H9 (cell line): ENCODE measurements at regions not wholly inside any gene's neighbourhood (a gene's known extent, or its start where the extent isn't known, plus 50 kb on each side); places are given as distances from the start of the nearest gene placed in this dataset.

Source experiments
- DNase-seq: peaks from one replicate; pipeline ENCODE4 v3.0.0-alpha.2; 2017
- H2AFZ ChIP-seq: one replicate; pipeline ENCODE4 v1.6.1; 2013; ENCODE audit warnings: mild to moderate bottlenecking, low read length, control low read depth, moderate library complexity
- H2AK5ac ChIP-seq: 2 replicates; pipeline ENCODE4 v1.6.1; 2013; ENCODE audit warnings: low read length, control low read depth, mixed read lengths; ENCODE audit not compliant: insufficient read length
- H2BK120ac ChIP-seq: one replicate; pipeline ENCODE4 v1.6.1; 2013; ENCODE audit warnings: low read depth, mild to moderate bottlenecking, low read length, control low read depth, inconsistent platforms; ENCODE audit not compliant: poor library complexity, severe bottlenecking
- H2BK12ac ChIP-seq: 2 replicates; pipeline ENCODE4 v1.6.1; 2013; ENCODE audit warnings: low read length, control low read depth, mixed read lengths, low read depth; ENCODE audit not compliant: insufficient read length
- H2BK15ac ChIP-seq: 2 replicates; pipeline ENCODE4 v1.6.1; 2013; ENCODE audit warnings: low read depth, low read length, control low read depth
- H2BK20ac ChIP-seq: one replicate; pipeline ENCODE4 v1.6.1; 2013; ENCODE audit warnings: low read depth, mild to moderate bottlenecking, low read length, control low read depth, inconsistent platforms; ENCODE audit not compliant: poor library complexity, severe bottlenecking
- H2BK5ac ChIP-seq: 2 replicates; pipeline ENCODE4 v1.6.1; 2013; ENCODE audit warnings: low read length, control low read depth, mixed read lengths; ENCODE audit not compliant: insufficient read length
- H3K14ac ChIP-seq: 2 replicates; pipeline ENCODE4 v1.6.1; 2013; ENCODE audit warnings: low read length, control low read depth; ENCODE audit not compliant: insufficient read depth
- H3K18ac ChIP-seq: 2 replicates; pipeline ENCODE4 v1.6.1; 2013; ENCODE audit warnings: low read depth, mild to moderate bottlenecking, mixed read lengths, low read length, control low read depth; ENCODE audit not compliant: insufficient read length
- H3K23ac ChIP-seq: 2 replicates; pipeline ENCODE4 v1.6.1; 2013; ENCODE audit warnings: low read length, control low read depth, mixed read lengths, low read depth; ENCODE audit not compliant: insufficient read length
- H3K23me2 ChIP-seq: 2 replicates; pipeline ENCODE4 v1.6.1; 2013; ENCODE audit warnings: low read depth, mild to moderate bottlenecking, mixed read lengths, low read length, control low read depth; ENCODE audit not compliant: insufficient read length, poor library complexity, severe bottlenecking
- H3K27ac ChIP-seq: 2 replicates; pipeline ENCODE4 v1.5.1; 2013; ENCODE audit warnings: low read length, control low read depth, mixed read lengths, low read depth; ENCODE audit not compliant: insufficient read length
- H3K27me3 ChIP-seq: 2 replicates; pipeline ENCODE4 v1.6.1; 2013; ENCODE audit warnings: low read length, control low read depth, inconsistent platforms; ENCODE audit not compliant: insufficient read depth
- H3K4ac ChIP-seq: 2 replicates; pipeline ENCODE4 v1.6.1; 2013; ENCODE audit warnings: low read depth, mild to moderate bottlenecking, control low read depth, inconsistent platforms, low read length, moderate library complexity
- H3K4me1 ChIP-seq: 2 replicates; pipeline ENCODE4 v1.6.1; 2013; ENCODE audit warnings: low read length, control low read depth, inconsistent platforms; ENCODE audit not compliant: insufficient read depth
- H3K4me2 ChIP-seq: 2 replicates; pipeline ENCODE4 v1.6.1; 2013; ENCODE audit warnings: low read length, control low read depth, mixed read lengths; ENCODE audit not compliant: insufficient read length, insufficient read depth
- H3K56ac ChIP-seq: 2 replicates; pipeline ENCODE4 v1.6.1; 2013; ENCODE audit warnings: low read depth, mild to moderate bottlenecking, mixed read lengths, low read length, control low read depth; ENCODE audit not compliant: insufficient read length
- H3K79me1 ChIP-seq: 2 replicates; pipeline ENCODE4 v1.6.1; 2013; ENCODE audit warnings: low read depth, mild to moderate bottlenecking, moderate library complexity, low read length, control low read depth, inconsistent platforms; ENCODE audit not compliant: insufficient read depth, poor library complexity, severe bottlenecking
- H3K79me2 ChIP-seq: 2 replicates; pipeline ENCODE4 v1.6.1; 2013; ENCODE audit warnings: low read length, control low read depth, inconsistent platforms; ENCODE audit not compliant: insufficient read depth
- H3K9ac ChIP-seq: 2 replicates; pipeline ENCODE4 v1.6.1; 2013; ENCODE audit warnings: low read length, control low read depth, mixed read lengths; ENCODE audit not compliant: insufficient read length; ENCODE audit errors: extremely low read depth
- H3K9me3 ChIP-seq: one replicate; pipeline ENCODE4 v1.6.1; 2013; ENCODE audit warnings: low read depth, low read length, inconsistent platforms; ENCODE audit not compliant: control insufficient read depth
- H3T11ph ChIP-seq: one replicate; pipeline ENCODE4 v1.6.1; 2013; ENCODE audit warnings: mild to moderate bottlenecking, low read length, control low read depth, inconsistent platforms
- H4K20me1 ChIP-seq: one replicate; pipeline ENCODE4 v1.6.1; 2013; ENCODE audit not compliant: control insufficient read depth, insufficient read length, insufficient read depth
- H4K5ac ChIP-seq: 2 replicates; pipeline ENCODE4 v1.6.1; 2013; ENCODE audit warnings: low read depth, mild to moderate bottlenecking, mixed read lengths, low read length, control low read depth; ENCODE audit not compliant: insufficient read length
- H4K8ac ChIP-seq: replicated peaks from 2 replicates; pipeline ENCODE4 v1.6.1; 2013; ENCODE audit warnings: low read length, control low read depth, mixed read lengths, low read depth; ENCODE audit not compliant: insufficient read length
- H4K91ac ChIP-seq: 2 replicates; pipeline ENCODE4 v1.6.1; 2013; ENCODE audit warnings: low read depth, mild to moderate bottlenecking, moderate library complexity, mixed read lengths, low read length, control low read depth; ENCODE audit not compliant: insufficient read length
- H3K27ac Mint-ChIP-seq, 3 experiments: 2 replicates in 2 of 3; 3 replicates in 1 of 3; pipeline ENCODE4 v1.8.0; 2020 to 2021; ENCODE audit warnings: mixed read lengths in 3 of 3, mild to moderate bottlenecking in 1 of 3, moderate library complexity in 1 of 3
- H3K27me3 Mint-ChIP-seq: 2 replicates; pipeline ENCODE4 v1.8.0; 2021; ENCODE audit warnings: low read depth, mild to moderate bottlenecking, moderate library complexity, mixed read lengths
- H3K36me3 Mint-ChIP-seq, 3 experiments: 2 replicates in 2 of 3; 3 replicates in 1 of 3; pipeline ENCODE4 v1.8.0; 2020 to 2021; ENCODE audit warnings: low read depth in 3 of 3, mixed read lengths in 3 of 3; ENCODE audit not compliant: insufficient read depth in 1 of 3
- H3K4me1 Mint-ChIP-seq, 2 experiments: 2 replicates each; pipeline ENCODE4 v1.8.0; 2020; ENCODE audit warnings: mixed read lengths in 2 of 2
- H3K4me3 Mint-ChIP-seq, 2 experiments: 2 replicates in 1 of 2; 3 replicates in 1 of 2; pipeline ENCODE4 v1.8.0; 2020 to 2021; ENCODE audit warnings: mild to moderate bottlenecking in 2 of 2, mixed read lengths in 2 of 2, moderate library complexity in 1 of 2
- H3K9me3 Mint-ChIP-seq, 2 experiments: 2 replicates in 1 of 2; 3 replicates in 1 of 2; pipeline ENCODE4 v1.8.0; 2020; ENCODE audit warnings: mild to moderate bottlenecking in 2 of 2, mixed read lengths in 2 of 2, moderate library complexity in 1 of 2
- WGBS: extraction: QIAGEN DNeasy Blood & Tissue Kit; methylation state at CpG from one replicate; pipeline ENCODE4 v1.1.7; 2013; ENCODE audit warnings: missing lambda C conversion rate, low lambda C conversion rate, mixed read lengths; ENCODE audit not compliant: insufficient read length; ENCODE audit errors: extremely low coverage; 5-methylcytosine and 5-hydroxymethylcytosine counted together
- TF ChIP-seq, protein P1 (sequence below): fragments of 200-600 bp; sonication (generic); conservative IDR thresholded peaks from 3 replicates; pipeline ENCODE4 v1.8.0; 2021; ENCODE audit warnings: antibody characterized with exemption, mild to moderate bottlenecking

DNA sequence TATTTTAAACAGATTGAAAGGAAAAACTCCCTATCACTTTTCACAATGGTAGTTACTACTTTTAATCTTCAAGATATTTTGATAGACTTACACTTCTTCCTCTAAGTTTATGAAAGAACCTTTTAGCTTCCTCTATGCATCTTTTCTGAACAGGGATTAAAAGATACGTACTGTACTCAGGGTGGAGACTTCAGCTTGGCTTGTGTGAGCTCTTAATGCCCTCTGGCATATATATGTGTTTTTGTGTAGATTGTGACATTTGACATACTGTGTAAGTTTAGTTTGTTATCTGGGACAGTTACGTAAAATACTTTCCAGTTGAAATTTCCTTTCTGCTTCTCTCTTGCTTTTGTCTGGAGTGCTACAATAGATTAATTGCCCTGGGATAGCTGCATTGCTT, 109.3 kb upstream of the NUDT6 start:
- no peak overlapping the region for H3K56ac ChIP-seq
- H3K4me2 ChIP-seq, result no peak overlapping the region
- H2BK5ac ChIP-seq, result no peak overlapping the region
- no peaks in the 10 kb centered on the region for H4K20me1 ChIP-seq
- Mint-ChIP-seq H3K27me3 (no peaks in the 10 kb centered on the region), H3K9me3 (no peaks in the 10 kb centered on the region), H3K27ac (peak overlapping the region in 1 of 3 experiments; percentile 1; a peak in 2 of 7 replicates), H3K4me1 (peaks cover 3 to 6% of the 10 kb centered on the region in 2 experiments; a peak in 2 of 4 replicates), H3K4me3 (no peak overlapping the region), H3K36me3 (peaks cover 2 to 6% (median 4%) of the 10 kb centered on the region in 3 experiments; a peak in 5 of 7 replicates)
- no peaks in the 10 kb centered on the region for H3K4me1 ChIP-seq
- no peak overlapping the region for H2BK120ac ChIP-seq
- H3K4ac ChIP-seq, result no peak overlapping the region
- H2BK15ac ChIP-seq, result no peak overlapping the region
- no peaks in the 10 kb centered on the region for H3K27me3 ChIP-seq
- TF ChIP-seq, protein P1, sequence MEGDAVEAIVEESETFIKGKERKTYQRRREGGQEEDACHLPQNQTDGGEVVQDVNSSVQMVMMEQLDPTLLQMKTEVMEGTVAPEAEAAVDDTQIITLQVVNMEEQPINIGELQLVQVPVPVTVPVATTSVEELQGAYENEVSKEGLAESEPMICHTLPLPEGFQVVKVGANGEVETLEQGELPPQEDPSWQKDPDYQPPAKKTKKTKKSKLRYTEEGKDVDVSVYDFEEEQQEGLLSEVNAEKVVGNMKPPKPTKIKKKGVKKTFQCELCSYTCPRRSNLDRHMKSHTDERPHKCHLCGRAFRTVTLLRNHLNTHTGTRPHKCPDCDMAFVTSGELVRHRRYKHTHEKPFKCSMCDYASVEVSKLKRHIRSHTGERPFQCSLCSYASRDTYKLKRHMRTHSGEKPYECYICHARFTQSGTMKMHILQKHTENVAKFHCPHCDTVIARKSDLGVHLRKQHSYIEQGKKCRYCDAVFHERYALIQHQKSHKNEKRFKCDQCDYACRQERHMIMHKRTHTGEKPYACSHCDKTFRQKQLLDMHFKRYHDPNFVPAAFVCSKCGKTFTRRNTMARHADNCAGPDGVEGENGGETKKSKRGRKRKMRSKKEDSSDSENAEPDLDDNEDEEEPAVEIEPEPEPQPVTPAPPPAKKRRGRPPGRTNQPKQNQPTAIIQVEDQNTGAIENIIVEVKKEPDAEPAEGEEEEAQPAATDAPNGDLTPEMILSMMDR, result no peak
- no peak overlapping the region for H2AK5ac ChIP-seq
- H4K91ac ChIP-seq, result no peak overlapping the region
- H4K5ac ChIP-seq, result no peak overlapping the region
- no peak for DNase-seq
- no peaks in the 10 kb centered on the region for H3K79me2 ChIP-seq
- no peaks in the 10 kb centered on the region for H3K23me2 ChIP-seq
- H2AFZ ChIP-seq, result no peak overlapping the region
- H3K9ac ChIP-seq, result no peak overlapping the region
- no peak overlapping the region for H3K14ac ChIP-seq
- H4K8ac ChIP-seq, result no peak overlapping the region
- no peak overlapping the region for H3K23ac ChIP-seq
- no peak overlapping the region for H3T11ph ChIP-seq
- no peak overlapping the region for H2BK12ac ChIP-seq
- H3K27ac ChIP-seq, result no peak overlapping the region
- no peaks in the 10 kb centered on the region for H3K9me3 ChIP-seq
- no CpG with 5 or more reads among the region's 2 CpGs for WGBS
- H3K18ac ChIP-seq, result no peak overlapping the region
- H2BK20ac ChIP-seq, result no peak overlapping the region
- H3K79me1 ChIP-seq, result no peaks in the 10 kb centered on the region
